RWPE2 (cell line): ENCODE measurements at regions not wholly inside any gene's neighbourhood (a gene's known extent, or its start where the extent isn't known, plus 50 kb on each side); places are given as distances from the start of the nearest gene placed in this dataset.

Experiments
- ATAC-seq: fragments of 200-7000 bp; cut with Tn5 transposase; 3 replicates; pipeline ENCODE4 v1.9.1; 2021; ENCODE audit warnings: low read depth
- DNase-seq: peaks from one replicate; pipeline ENCODE4 v3.0.0-alpha.2; 2020; ENCODE audit warnings: low spot score
- H3K27ac ChIP-seq: fragments of 450-650 bp; 2 replicates; pipeline ENCODE4 v1.5.1; 2017; ENCODE audit warnings: mild to moderate bottlenecking; ENCODE audit not compliant: poor library complexity, severe bottlenecking
- H3K27me3 ChIP-seq: fragments of 250-450 bp; sonication (Bioruptor Pico); 2 replicates; pipeline ENCODE4 v1.5.1; 2021; ENCODE audit warnings: mild to moderate bottlenecking, moderate library complexity; ENCODE audit not compliant: insufficient read depth, poor library complexity, severe bottlenecking
- H3K36me3 ChIP-seq: fragments of 250-450 bp; sonication (Bioruptor Pico); 2 replicates; pipeline ENCODE4 v1.5.1; 2020; ENCODE audit warnings: low read depth, mild to moderate bottlenecking, moderate library complexity
- H3K4me1 ChIP-seq: fragments of 250-450 bp; sonication (Bioruptor Pico); 2 replicates; pipeline ENCODE4 v1.5.1; 2021; ENCODE audit warnings: mild to moderate bottlenecking, moderate library complexity; ENCODE audit not compliant: insufficient read depth, poor library complexity, severe bottlenecking
- H3K4me3 ChIP-seq: fragments of 250-450 bp; sonication (Bioruptor Pico); 2 replicates; pipeline ENCODE4 v1.5.1; 2021; ENCODE audit warnings: mild to moderate bottlenecking, moderate library complexity; ENCODE audit not compliant: severe bottlenecking
- H3K9me3 ChIP-seq: fragments of 250-450 bp; sonication (Bioruptor Pico); 2 replicates; pipeline ENCODE4 v1.5.1; 2021; ENCODE audit warnings: mild to moderate bottlenecking, moderate library complexity; ENCODE audit not compliant: severe bottlenecking
- CTCF ChIP-seq: fragments of 450-650 bp; IDR thresholded peaks from one replicate; pipeline ENCODE4 v1.5.1; 2017; ENCODE audit warnings: mild to moderate bottlenecking, moderate library complexity; ENCODE audit not compliant: poor library complexity, severe bottlenecking

DNA sequence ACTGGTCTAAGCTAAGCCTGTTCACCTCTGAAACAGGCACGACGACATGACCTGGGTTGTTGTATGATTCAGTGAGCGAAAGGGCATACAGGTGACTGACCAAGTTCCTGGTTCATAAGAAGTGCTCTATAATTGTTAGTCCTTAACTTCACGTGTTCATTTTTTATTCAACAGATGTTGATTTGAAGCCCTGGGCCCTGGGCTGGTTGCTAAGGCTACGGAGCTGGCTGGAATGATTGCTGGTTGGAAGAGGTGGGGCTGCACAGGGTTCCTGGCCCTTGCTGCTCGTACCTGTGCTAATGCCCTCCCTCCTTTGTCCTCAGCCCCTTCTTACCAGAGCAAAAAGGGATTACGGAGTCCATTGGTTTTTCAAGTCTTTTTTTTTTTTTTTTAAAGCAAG, 111.3 kb upstream of the CSF3R start:
- DNase-seq, result no peak
- no peaks in the 10 kb centered on the region for H3K36me3 ChIP-seq
- H3K4me1 ChIP-seq, result no peaks in the 10 kb centered on the region
- no peak overlapping the region for H3K27ac ChIP-seq
- no peak overlapping the region for H3K4me3 ChIP-seq
- no peaks in the 10 kb centered on the region for H3K9me3 ChIP-seq
- H3K27me3 ChIP-seq, result peaks cover 6% of the 10 kb centered on the region
- no peak for ATAC-seq
- TF ChIP-seq CTCF, result no peak

DNA sequence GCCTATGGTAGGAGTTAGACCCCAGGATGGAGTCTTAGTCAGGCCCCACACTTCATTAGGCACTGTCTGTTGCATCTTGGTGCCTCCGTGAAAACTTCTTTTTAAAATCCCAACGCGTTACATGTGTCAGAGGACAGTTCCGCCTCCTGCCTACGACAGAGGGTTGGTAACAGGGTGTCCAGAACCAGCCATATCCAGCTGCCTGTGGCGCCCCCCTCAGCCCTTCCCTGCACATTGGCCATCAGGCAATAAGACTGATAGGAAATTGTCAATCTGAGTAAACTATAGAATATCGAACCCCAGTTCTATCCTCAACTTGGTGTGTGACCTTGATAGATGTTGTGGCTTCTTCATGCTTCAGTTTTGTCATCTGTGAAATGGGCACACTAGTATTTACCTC, 108.6 kb upstream of the CSF3R start:
- Histone ChIP-seq H3K27me3 (no peaks in the 10 kb centered on the region), H3K36me3 (no peaks in the 10 kb centered on the region), H3K4me1 (no peaks in the 10 kb centered on the region), H3K27ac (no peak overlapping the region), H3K4me3 (no peak overlapping the region), H3K9me3 (no peaks in the 10 kb centered on the region)
- ATAC-seq (no peak), DNase-seq (no peak)
- no peak for TF ChIP-seq CTCF

- Histone ChIP-seq H3K9me3 (no peaks in the 10 kb centered on the region), H3K27me3 (no peaks in the 10 kb centered on the region), H3K4me3 (no peak overlapping the region), H3K4me1 (no peaks in the 10 kb centered on the region), H3K36me3 (no peaks in the 10 kb centered on the region), H3K27ac (no peak overlapping the region)
- ATAC-seq, result no peak
- DNase-seq, result no peak
- no peak for TF ChIP-seq CTCF
Observed at GRCh38 chr1:36590771-36591170, 108.1 kb upstream of the CSF3R start.

GRCh38 chr1:36590264-36590663, 107.6 kb upstream of the CSF3R start:
- Histone ChIP-seq H3K36me3 (no peaks in the 10 kb centered on the region), H3K27ac (no peak overlapping the region), H3K27me3 (no peaks in the 10 kb centered on the region), H3K4me3 (no peak overlapping the region), H3K9me3 (no peaks in the 10 kb centered on the region), H3K4me1 (no peaks in the 10 kb centered on the region)
- no peak for TF ChIP-seq CTCF
- ATAC-seq, result no peak
- no peak for DNase-seq

GRCh38 chr1:36588972-36589371, 106.3 kb upstream of the CSF3R start:
- Histone ChIP-seq H3K4me1 (no peaks in the 10 kb centered on the region), H3K27me3 (no peaks in the 10 kb centered on the region), H3K4me3 (no peak overlapping the region), H3K36me3 (no peaks in the 10 kb centered on the region), H3K9me3 (no peaks in the 10 kb centered on the region), H3K27ac (no peak overlapping the region)
- DNase-seq (no peak), ATAC-seq (no peak)
- TF ChIP-seq CTCF, result no peak
